ENCODE measurements at regions not wholly inside any gene's neighbourhood (a gene's known extent, or its start where the extent isn't known, plus 50 kb on each side); places are given as distances from the start of the nearest gene placed in this dataset.

GRCh38 chr3:28788571-28788970 is 439.9 kb upstream of the AZI2 start:
- ChIA-PET CTCF (no interaction called here), POLR2A (no interaction called here)

DNA sequence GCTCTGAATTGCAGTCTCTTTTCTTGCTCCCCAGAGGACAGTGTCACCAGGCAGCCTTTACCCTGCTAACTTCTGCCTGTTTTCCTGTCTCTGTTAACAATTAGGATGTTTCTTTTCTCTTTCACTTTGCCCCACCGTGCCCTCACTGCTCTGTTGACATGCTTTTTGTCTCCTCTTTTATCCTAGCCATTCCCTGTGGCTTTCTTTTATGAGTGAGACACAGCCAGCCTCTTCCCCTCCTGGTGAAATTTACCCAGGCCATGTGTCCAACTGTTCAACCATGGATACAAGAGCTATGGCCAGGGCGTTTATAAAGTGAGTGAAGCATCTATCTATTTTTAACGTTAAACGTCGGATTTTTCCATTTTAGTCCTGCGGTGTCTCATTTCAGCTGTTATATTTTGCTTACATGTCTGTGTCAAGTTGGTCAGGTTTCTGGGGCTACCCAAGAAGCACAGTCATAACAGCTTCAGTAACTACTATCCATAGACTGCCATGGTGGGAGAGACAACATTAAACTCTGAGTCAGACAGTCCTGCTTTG is 443.2 kb upstream of the AZI2 start:
- CTCF ChIA-PET, result no interaction called here
- POLR2A ChIA-PET, result no interaction called here
- TF ChIP-seq ZFX (IDR thresholded peaks at IDR 0.05) (no peak), ELF1 (IDR thresholded peaks at IDR 0.05; ENCODE audit: borderline replicate concordance, low read depth) (no peak), EZH2phosphoT487 (IDR thresholded peaks at IDR 0.05; ENCODE audit: borderline replicate concordance) (no peak), ZBTB33 (IDR thresholded peaks at IDR 0.05; ENCODE audit: extremely low read depth, insufficient replicate concordance, low read length) (no peak)
- no peak for DNase-seq (ENCODE audit: low read depth, low spot score)
- RAD21 ChIA-PET (ENCODE audit: low non-redundant PET in 1 of 2, low total read pairs in 2 of 2, uncharacterized antibody in 2 of 2, unreplicated experiment in 2 of 2), result no interaction called here
- Histone ChIP-seq H3K27ac (ENCODE audit: low read depth, low read length) (no peak overlapping the region), H3K9me3 (ENCODE audit: control insufficient read depth in 1 of 2, insufficient read depth in 1 of 2, low read depth in 1 of 2, low read length in 2 of 2) (no peaks in the 10 kb centered on the region), H3K36me3 (ENCODE audit: control insufficient read depth in 1 of 2, insufficient read depth in 2 of 2, low read length in 2 of 2) (no peaks in the 10 kb centered on the region), H3K9me2 (ENCODE audit: insufficient read depth) (no peaks in the 10 kb centered on the region; the same call in 1 of the 2 replicates), H2AFZ (ENCODE audit: low read depth, low read length, poor library complexity, severe bottlenecking) (no peak overlapping the region), H3K4me1 (ENCODE audit: control insufficient read depth in 1 of 2, insufficient read depth in 2 of 2, low read length in 2 of 2) (no peaks in the 10 kb centered on the region), H3K9ac (ENCODE audit: low read length) (no peak overlapping the region), H3K4me2 (ENCODE audit: low read length) (no peak overlapping the region), H4K20me1 (ENCODE audit: insufficient read depth) (no peaks in the 10 kb centered on the region), H3K27me3 (ENCODE audit: insufficient read depth, low read length) (no peaks in the 10 kb centered on the region), H3K79me2 (ENCODE audit: insufficient read depth, low read length) (no peaks in the 10 kb centered on the region), H3K4me3 (replicated peaks in 1 of 2; ENCODE audit: low read depth in 1 of 2, low read length in 2 of 2) (no peak overlapping the region)
- ATAC-seq, result no peak
- no TSS peak for BruUV-seq (replicated peaks)
- intact Hi-C loops (cut with micrococcal nuclease), result no loop called here

More at GRCh38 chr3:28788571-28788970, 439.9 kb upstream of the AZI2 start:
- Histone ChIP-seq H3K79me2 (ENCODE audit: insufficient read depth, low read length) (no peaks in the 10 kb centered on the region), H3K36me3 (ENCODE audit: control insufficient read depth in 1 of 2, insufficient read depth in 2 of 2, low read length in 2 of 2) (no peaks in the 10 kb centered on the region), H3K27ac (ENCODE audit: low read depth, low read length) (no peak overlapping the region), H3K9ac (ENCODE audit: low read length) (no peak overlapping the region), H3K27me3 (ENCODE audit: insufficient read depth, low read length) (no peaks in the 10 kb centered on the region), H3K4me3 (replicated peaks in 1 of 2; ENCODE audit: low read depth in 1 of 2, low read length in 2 of 2) (no peak overlapping the region), H4K20me1 (ENCODE audit: insufficient read depth) (no peaks in the 10 kb centered on the region), H3K9me2 (ENCODE audit: insufficient read depth) (no peaks in the 10 kb centered on the region; the same call in 1 of the 2 replicates), H3K4me1 (ENCODE audit: control insufficient read depth in 1 of 2, insufficient read depth in 2 of 2, low read length in 2 of 2) (no peaks in the 10 kb centered on the region), H2AFZ (ENCODE audit: low read depth, low read length, poor library complexity, severe bottlenecking) (no peak overlapping the region), H3K4me2 (ENCODE audit: low read length) (no peak overlapping the region), H3K9me3 (ENCODE audit: control insufficient read depth in 1 of 2, insufficient read depth in 1 of 2, low read depth in 1 of 2, low read length in 2 of 2) (no peaks in the 10 kb centered on the region)
- no peak for DNase-seq (ENCODE audit: low read depth, low spot score)
- no TSS peak for BruUV-seq (replicated peaks)
- TF ChIP-seq ELF1 (IDR thresholded peaks at IDR 0.05; ENCODE audit: borderline replicate concordance, low read depth), result no peak
- TF ChIP-seq ZBTB33 (IDR thresholded peaks at IDR 0.05; ENCODE audit: extremely low read depth, insufficient replicate concordance, low read length), result no peak
- TF ChIP-seq RAD21 (IDR thresholded peaks at IDR 0.05; ENCODE audit: low read depth), result no peak
- no peak for TF ChIP-seq POLR2A (IDR thresholded peaks at IDR 0.05; ENCODE audit: borderline replicate concordance, extremely low read depth, insufficient read depth, insufficient read length)
- TF ChIP-seq, protein P1, sequence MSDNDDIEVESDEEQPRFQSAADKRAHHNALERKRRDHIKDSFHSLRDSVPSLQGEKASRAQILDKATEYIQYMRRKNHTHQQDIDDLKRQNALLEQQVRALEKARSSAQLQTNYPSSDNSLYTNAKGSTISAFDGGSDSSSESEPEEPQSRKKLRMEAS (IDR thresholded peaks at IDR 0.05), result no peak
- intact Hi-C loops (cut with micrococcal nuclease), result no loop called here
- RAD21 ChIA-PET (ENCODE audit: low non-redundant PET in 1 of 2, low total read pairs in 2 of 2, uncharacterized antibody in 2 of 2, unreplicated experiment in 2 of 2), result no interaction called here
- no peak for ATAC-seq

Data from HCT116 (cell line).